SK-N-SH (cell line): ENCODE measurements at regions not wholly inside any gene's neighbourhood (a gene's known extent, or its start where the extent isn't known, plus 50 kb on each side); places are given as distances from the start of the nearest gene placed in this dataset.

ENCODE experiments used
- CTCF ChIA-PET: fragments of 300-600, 350-600 bp; formaldehyde crosslinking; extraction: SDS; loops from one replicate; lab custom pipeline; 2021; lab: Yijun Ruan, JAX
- POLR2A ChIA-PET: fragments of 350-600 bp; sonication (Branson Sonifier 250); formaldehyde crosslinking; extraction: SDS; loops from one replicate; lab custom pipeline; 2020; ENCODE audit warnings: antibody characterized with exemption, inconsistent platforms; lab: Yijun Ruan, JAX
- DNase-seq: peaks from one replicate; pipeline ENCODE4 v3.0.0; 2012
- H2AFZ ChIP-seq: fragments of 200-600 bp; sonication (generic); 2 replicates; pipeline ENCODE4 v1.8.1; 2016; ENCODE audit warnings: antibody characterized with exemption, mild to moderate bottlenecking, low read depth
- H3F3A ChIP-seq: fragments of 200-600 bp; sonication (generic); replicated peaks from 2 replicates; pipeline ENCODE3; 2016; ENCODE audit warnings: antibody characterized with exemption, mild to moderate bottlenecking; ENCODE audit not compliant: insufficient read depth
- H3K27ac ChIP-seq, 2 experiments: fragments of 200-500 bp in 1 of 2; fragments of 200-600 bp in 1 of 2; sonication (Bioruptor generic) in 1 of 2; sonication (generic), shearing (Covaris generic) in 1 of 2; 2 replicates each; pipeline versions ENCODE4 v1.5.1 to v1.6.1; 2014 to 2016; ENCODE audit warnings: low read depth in 2 of 2, inconsistent platforms in 1 of 2, low read length in 1 of 2, mild to moderate bottlenecking in 1 of 2, mixed read lengths in 1 of 2
- H3K27me3 ChIP-seq: fragments of 200-600 bp; sonication (generic), shearing (Covaris generic); 2 replicates; pipeline ENCODE4 v1.6.1; 2016; ENCODE audit warnings: mixed run types; ENCODE audit not compliant: insufficient read depth
- H3K36me3 ChIP-seq, 2 experiments: fragments of 200-500 bp in 1 of 2; fragments of 200-600 bp in 1 of 2; sonication (Bioruptor generic) in 1 of 2; sonication (generic) in 1 of 2; replicated peaks in 1 of 2; 2 replicates each; pipeline versions ENCODE3 to v1.5.1; 2014 to 2016; ENCODE audit warnings: low read length in 1 of 2, mild to moderate bottlenecking in 1 of 2; ENCODE audit not compliant: insufficient read depth in 2 of 2, control insufficient read depth in 1 of 2
- H3K4me1 ChIP-seq, 2 experiments: fragments of 200-500 bp in 1 of 2; fragments of 200-600 bp in 1 of 2; sonication (Bioruptor generic) in 1 of 2; sonication (generic), shearing (Covaris generic) in 1 of 2; 2 replicates each; pipeline versions ENCODE4 v1.5.1 to v1.6.1; 2014 to 2016; ENCODE audit warnings: low read depth in 1 of 2, low read length in 1 of 2, mixed run types in 1 of 2; ENCODE audit not compliant: insufficient read depth in 2 of 2, control insufficient read depth in 1 of 2
- H3K4me2 ChIP-seq: fragments of 200-600 bp; sonication (generic), shearing (Covaris generic); 2 replicates; pipeline ENCODE4 v1.6.1; 2017; ENCODE audit warnings: mixed run types
- H3K4me3 ChIP-seq, 2 experiments: fragments of 200-500 bp in 1 of 2; fragments of 200-600 bp in 1 of 2; sonication (Bioruptor generic) in 1 of 2; sonication (generic), shearing (Covaris generic) in 1 of 2; 2 replicates each; pipeline versions ENCODE4 v1.5.1 to v1.8.1; 2014 to 2016; ENCODE audit warnings: low read depth in 2 of 2, inconsistent platforms in 1 of 2, low read length in 1 of 2, mild to moderate bottlenecking in 1 of 2, mixed read lengths in 1 of 2, moderate library complexity in 1 of 2
- H3K79me2 ChIP-seq: fragments of 200-600 bp; sonication (generic); 2 replicates; pipeline ENCODE4 v1.8.1; 2017; ENCODE audit warnings: mild to moderate bottlenecking; ENCODE audit not compliant: insufficient read depth
- H3K9ac ChIP-seq: fragments of 200-600 bp; sonication (generic); 2 replicates; pipeline ENCODE4 v1.6.1; 2017; ENCODE audit warnings: mixed run types
- H3K9me2 ChIP-seq: fragments of 200-600 bp; sonication (generic); 2 replicates; pipeline ENCODE4 v1.6.1; 2017; ENCODE audit warnings: mixed run types
- H3K9me3 ChIP-seq: fragments of 200-600 bp; sonication (generic); 2 replicates; pipeline ENCODE4 v1.6.1; 2017; ENCODE audit warnings: mixed run types, mild to moderate bottlenecking, moderate library complexity
- H4K20me1 ChIP-seq: fragments of 200-600 bp; sonication (generic); 2 replicates; pipeline ENCODE4 v1.6.1; 2017; ENCODE audit warnings: mild to moderate bottlenecking, mixed run types; ENCODE audit not compliant: insufficient read depth
- FOXJ3 ChIP-seq: sonication (generic); formaldehyde crosslinking; IDR thresholded peaks from 2 replicates; pipeline ENCODE4 v1.5.1; 2020; ENCODE audit warnings: mild to moderate bottlenecking, missing genetic modification reagents
- FOXM1 ChIP-seq: IDR thresholded peaks from 2 replicates; pipeline ENCODE4 v1.4.0; 2012; ENCODE audit warnings: low read depth, mild to moderate bottlenecking
- MEF2A ChIP-seq: IDR thresholded peaks from 2 replicates; pipeline ENCODE4 v1.4.0; 2012; ENCODE audit warnings: low read depth, borderline replicate concordance
- MXI1 ChIP-seq: IDR thresholded peaks from 2 replicates; pipeline ENCODE4 v1.6.1; 2012; ENCODE audit warnings: mild to moderate bottlenecking, low read depth, low read length, improper control_type of control experiment
- NRF1 ChIP-seq: IDR thresholded peaks from 2 replicates; pipeline ENCODE4 v1.6.1; 2012; ENCODE audit warnings: low read depth, mild to moderate bottlenecking, low read length
- RAD21 ChIP-seq: IDR thresholded peaks from 2 replicates; pipeline ENCODE4 v1.6.1; 2012; ENCODE audit warnings: mild to moderate bottlenecking, low read length
- RCOR1 ChIP-seq: fragments of 150-350 bp; IDR thresholded peaks from 2 replicates; pipeline ENCODE4 v1.6.1; 2017; ENCODE audit warnings: antibody characterized with exemption, low read length
- RFX5 ChIP-seq: IDR thresholded peaks from 2 replicates; pipeline ENCODE4 v1.6.1; 2012; ENCODE audit warnings: mild to moderate bottlenecking, improper control_type of control experiment, low read length
- RXRA ChIP-seq: IDR thresholded peaks from 2 replicates; pipeline ENCODE4 v1.4.0; 2012; ENCODE audit warnings: low read depth, mild to moderate bottlenecking, borderline replicate concordance
- SMC3 ChIP-seq: IDR thresholded peaks from 2 replicates; pipeline ENCODE4 v1.6.1; 2012; ENCODE audit warnings: low read depth, low read length, improper control_type of control experiment
- TAF1 ChIP-seq: IDR thresholded peaks from 2 replicates; pipeline ENCODE4 v1.6.1; 2012; ENCODE audit warnings: low read depth, mild to moderate bottlenecking, low read length, moderate library complexity, borderline replicate concordance
- YY1 ChIP-seq: IDR thresholded peaks from 2 replicates; pipeline ENCODE4 v1.4.0; 2012; ENCODE audit warnings: low read depth, mild to moderate bottlenecking
- WGBS: methylation state at CpG from one replicate; pipeline ENCODE4 v1.1.6; 2017; ENCODE audit warnings: low lambda C conversion rate; 5-methylcytosine and 5-hydroxymethylcytosine counted together
- TF ChIP-seq, protein P1 (sequence below): IDR thresholded peaks from 2 replicates; pipeline ENCODE4; 2012
- TF ChIP-seq, protein P2 (sequence below): IDR thresholded peaks from 2 replicates; pipeline ENCODE4 v1.4.0; 2012; ENCODE audit warnings: low read depth
- TF ChIP-seq, protein P3 (sequence below): fragments of 150-350 bp; IDR thresholded peaks from 2 replicates; pipeline ENCODE4 v1.6.1; 2017; ENCODE audit warnings: antibody characterized with exemption, low read length, low read depth, borderline replicate concordance
- TF ChIP-seq, protein P4 (sequence below): IDR thresholded peaks from 2 replicates; pipeline ENCODE4 v1.4.0; 2012; ENCODE audit warnings: low read depth, borderline replicate concordance
- TF ChIP-seq, protein P5 (sequence below): fragments of 200-600 bp; sonication (generic); IDR thresholded peaks from 2 replicates; pipeline ENCODE4 v1.6.1; 2017; ENCODE audit warnings: antibody characterized with exemption, mild to moderate bottlenecking, moderate library complexity
- TF ChIP-seq, protein P6 (sequence below): IDR thresholded peaks from 2 replicates; pipeline ENCODE4 v1.4.0; 2012; ENCODE audit warnings: low read depth, borderline replicate concordance

DNA sequence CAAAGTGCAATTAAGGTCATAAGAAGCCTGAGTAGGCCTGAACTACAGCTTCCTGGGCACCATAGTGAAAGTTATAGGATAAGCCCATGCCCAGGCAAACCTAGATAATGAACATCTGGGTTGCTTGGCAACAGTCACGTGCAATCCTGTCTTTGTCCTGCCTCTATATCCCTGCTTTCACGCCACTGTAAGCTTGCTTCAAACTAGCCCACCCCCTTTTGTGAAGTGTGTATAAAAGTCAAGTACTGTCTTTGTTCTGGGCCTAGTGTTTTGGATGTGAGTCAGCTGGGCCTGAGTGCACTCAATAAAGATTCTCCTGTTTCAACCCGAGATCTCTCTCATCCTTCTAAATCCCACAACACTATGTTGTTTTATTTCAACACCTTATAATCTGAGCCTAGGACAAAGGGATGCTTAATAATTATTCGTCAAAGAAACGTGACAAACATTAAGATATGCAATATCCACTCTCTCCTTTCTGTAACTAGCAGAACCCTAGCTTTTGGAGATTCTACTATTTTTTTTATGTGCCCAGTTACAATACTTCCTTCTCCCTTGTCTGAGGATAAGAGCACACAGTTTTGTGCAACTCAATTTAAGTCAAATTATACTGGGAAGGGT lies 927.8 kb downstream of the SUCLG1 start:
- Histone ChIP-seq H3K9me3 (no peaks in the 10 kb centered on the region), H3K79me2 (no peaks in the 10 kb centered on the region), H3K27ac (no peak overlapping the region), H3K27me3 (no peaks in the 10 kb centered on the region), H2AFZ (no peak overlapping the region), H3K4me2 (no peak overlapping the region), H3K9ac (no peak overlapping the region), H3F3A (no peaks in the 10 kb centered on the region), H3K9me2 (no peaks in the 10 kb centered on the region), H3K4me1 (no peaks in the 10 kb centered on the region), H3K36me3 (no peaks in the 10 kb centered on the region), H3K4me3 (no peak overlapping the region), H4K20me1 (no peaks in the 10 kb centered on the region)
- WGBS, result 2% methylated on average over 5 of the region's 5 CpGs
- no peak for TF ChIP-seq RCOR1
- no peak for TF ChIP-seq FOXJ3 (CRISPR knock-in tag)
- no peak for TF ChIP-seq RAD21
- no peak for TF ChIP-seq YY1
- TF ChIP-seq RXRA, result no peak
- TF ChIP-seq, protein P1, sequence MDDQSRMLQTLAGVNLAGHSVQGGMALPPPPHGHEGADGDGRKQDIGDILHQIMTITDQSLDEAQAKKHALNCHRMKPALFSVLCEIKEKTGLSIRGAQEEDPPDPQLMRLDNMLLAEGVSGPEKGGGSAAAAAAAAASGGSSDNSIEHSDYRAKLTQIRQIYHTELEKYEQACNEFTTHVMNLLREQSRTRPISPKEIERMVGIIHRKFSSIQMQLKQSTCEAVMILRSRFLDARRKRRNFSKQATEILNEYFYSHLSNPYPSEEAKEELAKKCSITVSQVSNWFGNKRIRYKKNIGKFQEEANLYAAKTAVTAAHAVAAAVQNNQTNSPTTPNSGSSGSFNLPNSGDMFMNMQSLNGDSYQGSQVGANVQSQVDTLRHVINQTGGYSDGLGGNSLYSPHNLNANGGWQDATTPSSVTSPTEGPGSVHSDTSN, result no peak
- no peak for TF ChIP-seq MXI1
- TF ChIP-seq TAF1, result no peak
- TF ChIP-seq MEF2A, result no peak
- TF ChIP-seq, protein P2, sequence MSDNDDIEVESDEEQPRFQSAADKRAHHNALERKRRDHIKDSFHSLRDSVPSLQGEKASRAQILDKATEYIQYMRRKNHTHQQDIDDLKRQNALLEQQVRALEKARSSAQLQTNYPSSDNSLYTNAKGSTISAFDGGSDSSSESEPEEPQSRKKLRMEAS, result no peak
- TF ChIP-seq, protein P3, sequence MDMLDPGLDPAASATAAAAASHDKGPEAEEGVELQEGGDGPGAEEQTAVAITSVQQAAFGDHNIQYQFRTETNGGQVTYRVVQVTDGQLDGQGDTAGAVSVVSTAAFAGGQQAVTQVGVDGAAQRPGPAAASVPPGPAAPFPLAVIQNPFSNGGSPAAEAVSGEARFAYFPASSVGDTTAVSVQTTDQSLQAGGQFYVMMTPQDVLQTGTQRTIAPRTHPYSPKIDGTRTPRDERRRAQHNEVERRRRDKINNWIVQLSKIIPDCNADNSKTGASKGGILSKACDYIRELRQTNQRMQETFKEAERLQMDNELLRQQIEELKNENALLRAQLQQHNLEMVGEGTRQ, result no peak
- TF ChIP-seq NRF1, result no peak
- TF ChIP-seq SMC3, result no peak
- TF ChIP-seq, protein P4, sequence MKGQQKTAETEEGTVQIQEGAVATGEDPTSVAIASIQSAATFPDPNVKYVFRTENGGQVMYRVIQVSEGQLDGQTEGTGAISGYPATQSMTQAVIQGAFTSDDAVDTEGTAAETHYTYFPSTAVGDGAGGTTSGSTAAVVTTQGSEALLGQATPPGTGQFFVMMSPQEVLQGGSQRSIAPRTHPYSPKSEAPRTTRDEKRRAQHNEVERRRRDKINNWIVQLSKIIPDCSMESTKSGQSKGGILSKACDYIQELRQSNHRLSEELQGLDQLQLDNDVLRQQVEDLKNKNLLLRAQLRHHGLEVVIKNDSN, result no peak
- no peak for TF ChIP-seq RFX5
- TF ChIP-seq, protein P5, sequence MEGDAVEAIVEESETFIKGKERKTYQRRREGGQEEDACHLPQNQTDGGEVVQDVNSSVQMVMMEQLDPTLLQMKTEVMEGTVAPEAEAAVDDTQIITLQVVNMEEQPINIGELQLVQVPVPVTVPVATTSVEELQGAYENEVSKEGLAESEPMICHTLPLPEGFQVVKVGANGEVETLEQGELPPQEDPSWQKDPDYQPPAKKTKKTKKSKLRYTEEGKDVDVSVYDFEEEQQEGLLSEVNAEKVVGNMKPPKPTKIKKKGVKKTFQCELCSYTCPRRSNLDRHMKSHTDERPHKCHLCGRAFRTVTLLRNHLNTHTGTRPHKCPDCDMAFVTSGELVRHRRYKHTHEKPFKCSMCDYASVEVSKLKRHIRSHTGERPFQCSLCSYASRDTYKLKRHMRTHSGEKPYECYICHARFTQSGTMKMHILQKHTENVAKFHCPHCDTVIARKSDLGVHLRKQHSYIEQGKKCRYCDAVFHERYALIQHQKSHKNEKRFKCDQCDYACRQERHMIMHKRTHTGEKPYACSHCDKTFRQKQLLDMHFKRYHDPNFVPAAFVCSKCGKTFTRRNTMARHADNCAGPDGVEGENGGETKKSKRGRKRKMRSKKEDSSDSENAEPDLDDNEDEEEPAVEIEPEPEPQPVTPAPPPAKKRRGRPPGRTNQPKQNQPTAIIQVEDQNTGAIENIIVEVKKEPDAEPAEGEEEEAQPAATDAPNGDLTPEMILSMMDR, result no peak
- TF ChIP-seq, protein P6, sequence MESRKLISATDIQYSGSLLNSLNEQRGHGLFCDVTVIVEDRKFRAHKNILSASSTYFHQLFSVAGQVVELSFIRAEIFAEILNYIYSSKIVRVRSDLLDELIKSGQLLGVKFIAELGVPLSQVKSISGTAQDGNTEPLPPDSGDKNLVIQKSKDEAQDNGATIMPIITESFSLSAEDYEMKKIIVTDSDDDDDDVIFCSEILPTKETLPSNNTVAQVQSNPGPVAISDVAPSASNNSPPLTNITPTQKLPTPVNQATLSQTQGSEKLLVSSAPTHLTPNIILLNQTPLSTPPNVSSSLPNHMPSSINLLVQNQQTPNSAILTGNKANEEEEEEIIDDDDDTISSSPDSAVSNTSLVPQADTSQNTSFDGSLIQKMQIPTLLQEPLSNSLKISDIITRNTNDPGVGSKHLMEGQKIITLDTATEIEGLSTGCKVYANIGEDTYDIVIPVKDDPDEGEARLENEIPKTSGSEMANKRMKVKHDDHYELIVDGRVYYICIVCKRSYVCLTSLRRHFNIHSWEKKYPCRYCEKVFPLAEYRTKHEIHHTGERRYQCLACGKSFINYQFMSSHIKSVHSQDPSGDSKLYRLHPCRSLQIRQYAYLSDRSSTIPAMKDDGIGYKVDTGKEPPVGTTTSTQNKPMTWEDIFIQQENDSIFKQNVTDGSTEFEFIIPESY, result no peak
- TF ChIP-seq FOXM1, result no peak
- ChIA-PET CTCF (interaction anchor here (1.0 kb wide), 1 partner anchor 11 kb away, joined by 3 read pairs; no protein-coding TSS in a partner anchor), POLR2A (no interaction called here)
- no peak for DNase-seq
